H1 (cell line): ENCODE measurements at regions not wholly inside any gene's neighbourhood (a gene's known extent, or its start where the extent isn't known, plus 50 kb on each side); places are given as distances from the start of the nearest gene placed in this dataset.

Experiments
- CTCF ChIA-PET: fragments of 300-600 bp; sonication (Branson Sonifier 250); formaldehyde crosslinking; loops from one replicate; lab custom pipeline; 2021; ENCODE audit not compliant: partially characterized antibody; lab: Charles Lee
- POLR2A ChIA-PET: fragments of 300-600 bp; sonication (Branson Sonifier 250); formaldehyde crosslinking; loops from one replicate; lab custom pipeline; 2021; ENCODE audit warnings: inconsistent platforms; ENCODE audit not compliant: partially characterized antibody; lab: Charles Lee
- DNase-seq, 2 experiments: peaks; one replicate each; pipeline versions ENCODE4 v3.0.0 to v3.0.0-alpha.2; 2010 to 2022; ENCODE audit warnings: low spot score in 2 of 2, low read depth in 1 of 2, mixed read lengths in 1 of 2
- FAIRE-seq: peaks from 2 replicates; lab custom pipeline; 2011; peaks lifted over from hg19 to GRCh38; lab: Jason Lieb, UNC
- H2AFZ ChIP-seq: 2 replicates; pipeline ENCODE4 v1.8.1; 2012; ENCODE audit warnings: low read length, inconsistent platforms
- H2AK5ac ChIP-seq: 2 replicates; pipeline ENCODE4 v1.6.1; 2013; ENCODE audit warnings: low read depth, low read length
- H2BK120ac ChIP-seq: replicated peaks from 2 replicates; pipeline ENCODE3; 2013; ENCODE audit warnings: low read depth, low read length, inconsistent platforms
- H2BK12ac ChIP-seq: 2 replicates; pipeline ENCODE4 v1.6.1; 2013; ENCODE audit warnings: low read depth, low read length
- H2BK15ac ChIP-seq: 2 replicates; pipeline ENCODE4 v1.6.1; 2013; ENCODE audit warnings: low read length
- H2BK20ac ChIP-seq: 2 replicates; pipeline ENCODE4 v1.6.1; 2013; ENCODE audit warnings: low read length
- H2BK5ac ChIP-seq: 2 replicates; pipeline ENCODE4 v1.6.1; 2013; ENCODE audit warnings: low read depth, low read length
- H3K14ac ChIP-seq: 2 replicates; pipeline ENCODE4 v1.6.1; 2013; ENCODE audit warnings: inconsistent platforms; ENCODE audit not compliant: insufficient read length
- H3K18ac ChIP-seq: 2 replicates; pipeline ENCODE4 v1.6.1; 2013; ENCODE audit warnings: low read length; ENCODE audit errors: extremely low read depth
- H3K23ac ChIP-seq: 2 replicates; pipeline ENCODE4 v1.6.1; 2013; ENCODE audit warnings: inconsistent platforms; ENCODE audit not compliant: insufficient read length
- H3K23me2 ChIP-seq: 2 replicates; pipeline ENCODE4 v1.6.1; 2013; ENCODE audit warnings: low read depth, low read length
- H3K27ac ChIP-seq: 2 replicates; pipeline ENCODE4 v1.6.1; 2011; ENCODE audit warnings: low read depth, low read length, inconsistent platforms
- H3K27me3 ChIP-seq, 4 experiments: replicated peaks in 1 of 4; 1 replicate in 1 of 4; 2 replicates in 3 of 4; pipeline versions ENCODE4 v1.6.1 to v1.8.1; 2011 to 2013; ENCODE audit warnings: low read length in 3 of 4, mild to moderate bottlenecking in 3 of 4, inconsistent platforms in 2 of 4, mixed read lengths in 2 of 4, moderate library complexity in 1 of 4; ENCODE audit not compliant: control insufficient read depth in 3 of 4, insufficient read depth in 3 of 4; ENCODE audit errors: extremely low read depth in 1 of 4
- H3K36me3 ChIP-seq, 4 experiments: 2 replicates each; pipeline versions ENCODE4 v1.6.1 to v1.8.1; 2011 to 2013; ENCODE audit warnings: mild to moderate bottlenecking in 4 of 4, low read length in 3 of 4, moderate library complexity in 2 of 4, control low read depth in 1 of 4, inconsistent platforms in 1 of 4; ENCODE audit not compliant: insufficient read depth in 4 of 4, control insufficient read depth in 2 of 4
- H3K4ac ChIP-seq: replicated peaks from 2 replicates; pipeline ENCODE3; 2013; ENCODE audit warnings: low read length, low read depth, mixed read lengths, inconsistent platforms; ENCODE audit not compliant: insufficient read length
- H3K4me1 ChIP-seq, 4 experiments: replicated peaks in 1 of 4; 1 replicate in 1 of 4; 2 replicates in 3 of 4; pipeline versions ENCODE4 v1.6.1 to v1.8.1; 2011 to 2013; ENCODE audit warnings: low read length in 3 of 4, inconsistent platforms in 2 of 4, mixed read lengths in 1 of 4; ENCODE audit not compliant: insufficient read depth in 4 of 4, control insufficient read depth in 3 of 4
- H3K4me2 ChIP-seq, 2 experiments: 2 replicates each; pipeline versions ENCODE4 v1.6.1 to v1.8.1; 2011 to 2013; ENCODE audit warnings: low read depth in 2 of 2, low read length in 2 of 2, control low read depth in 1 of 2, inconsistent platforms in 1 of 2, mild to moderate bottlenecking in 1 of 2; ENCODE audit not compliant: insufficient read depth in 1 of 2
- H3K4me3 ChIP-seq, 4 experiments: fragments of 200-600, 300-600 bp in 1 of 4; sonication (generic), shearing (Covaris generic), sonication (Bioruptor Twin) in 1 of 4; 2 replicates each; pipeline versions ENCODE4 v1.5.1 to v1.8.1; 2011 to 2016; ENCODE audit warnings: low read length in 4 of 4, low read depth in 3 of 4, control low read depth in 2 of 4, inconsistent platforms in 2 of 4, mild to moderate bottlenecking in 2 of 4, mixed read lengths in 1 of 4, moderate library complexity in 1 of 4; ENCODE audit not compliant: insufficient read depth in 2 of 4; ENCODE audit errors: extremely low read depth in 1 of 4
- H3K56ac ChIP-seq: replicated peaks from 2 replicates; pipeline ENCODE3; 2013; ENCODE audit warnings: low read depth, mild to moderate bottlenecking, mixed read lengths, low read length, inconsistent platforms; ENCODE audit not compliant: insufficient read length
- H3K79me1 ChIP-seq: 2 replicates; pipeline ENCODE4 v1.6.1; 2013; ENCODE audit warnings: low read depth, low read length, control low read depth
- H3K79me2 ChIP-seq, 2 experiments: 2 replicates each; pipeline versions ENCODE4 v1.6.1 to v1.8.1; 2012 to 2013; ENCODE audit warnings: low read length in 2 of 2, mild to moderate bottlenecking in 2 of 2, inconsistent platforms in 1 of 2; ENCODE audit not compliant: insufficient read depth in 2 of 2, control insufficient read depth in 1 of 2
- H3K9ac ChIP-seq, 4 experiments: replicated peaks in 1 of 4; 1 replicate in 1 of 4; 2 replicates in 3 of 4; pipeline versions ENCODE4 v1.6.1 to v1.8.1; 2011 to 2013; ENCODE audit warnings: low read depth in 3 of 4, low read length in 3 of 4, control low read depth in 2 of 4, mild to moderate bottlenecking in 2 of 4, moderate library complexity in 2 of 4, inconsistent platforms in 1 of 4; ENCODE audit errors: extremely low read depth in 1 of 4
- H3K9me3 ChIP-seq, 2 experiments: 2 replicates each; pipeline versions ENCODE4 v1.6.1 to v1.8.1; 2012 to 2013; ENCODE audit warnings: mild to moderate bottlenecking in 2 of 2, moderate library complexity in 2 of 2, control low read depth in 1 of 2, inconsistent platforms in 1 of 2, low read depth in 1 of 2, low read length in 1 of 2, mixed read lengths in 1 of 2; ENCODE audit not compliant: insufficient read depth in 2 of 2
- H4K20me1 ChIP-seq, 2 experiments: replicated peaks in 1 of 2; 2 replicates each; pipeline versions ENCODE3 to v1.8.1; 2011 to 2013; ENCODE audit warnings: inconsistent platforms in 2 of 2, low read length in 2 of 2, mild to moderate bottlenecking in 1 of 2; ENCODE audit not compliant: insufficient read depth in 2 of 2, control insufficient read depth in 1 of 2
- H4K5ac ChIP-seq: 2 replicates; pipeline ENCODE4 v1.6.1; 2013; ENCODE audit warnings: low read length, low read depth, mixed read lengths, inconsistent platforms; ENCODE audit not compliant: insufficient read length
- H4K8ac ChIP-seq: 2 replicates; pipeline ENCODE4 v1.8.0; 2013; ENCODE audit warnings: mild to moderate bottlenecking, moderate library complexity, low read length, inconsistent platforms; ENCODE audit not compliant: insufficient read depth; ENCODE audit errors: extremely low read depth
- H4K91ac ChIP-seq: replicated peaks from 2 replicates; pipeline ENCODE3; 2013; ENCODE audit warnings: low read length, mixed read lengths, inconsistent platforms; ENCODE audit not compliant: insufficient read length
- CTCF ChIP-seq, 3 experiments: IDR thresholded peaks; 1 replicate in 2 of 3; 2 replicates in 1 of 3; pipeline versions ENCODE4 v1.5.1 to v1.6.1; 2011; ENCODE audit warnings: low read length in 3 of 3, mild to moderate bottlenecking in 3 of 3, inconsistent platforms in 2 of 3, low read depth in 1 of 3, moderate library complexity in 1 of 3; ENCODE audit not compliant: insufficient read depth in 1 of 3; ENCODE audit errors: control extremely low read depth in 1 of 3
- E2F6 ChIP-seq: IDR thresholded peaks from 2 replicates; pipeline ENCODE4 v1.6.1; 2012; ENCODE audit warnings: inconsistent platforms
- GTF2F1 ChIP-seq: IDR thresholded peaks from 2 replicates; pipeline ENCODE4 v1.6.1; 2012; ENCODE audit warnings: low read depth, low read length, improper control_type of control experiment, borderline replicate concordance
- TBP ChIP-seq: IDR thresholded peaks from 2 replicates; pipeline ENCODE4 v1.6.1; 2011; ENCODE audit warnings: low read depth, low read length, improper control_type of control experiment
- WGBS, 2 experiments: shearing (Covaris generic) in 1 of 2; methylation state at CpG; one replicate each; pipeline versions ENCODE4 v1.1.6 to v1.1.7; 2013 to 2015; ENCODE audit warnings: low lambda C conversion rate in 2 of 2, mixed read lengths in 2 of 2, inconsistent platforms in 1 of 2, low coverage in 1 of 2, missing lambda C conversion rate in 1 of 2; ENCODE audit not compliant: insufficient replicate concordance in 2 of 2, insufficient coverage in 1 of 2, insufficient read length in 1 of 2; ENCODE audit errors: extremely low coverage in 1 of 2, missing lambda C conversion rate in 1 of 2; 5-methylcytosine and 5-hydroxymethylcytosine counted together

GRCh38 chr11:33452836-33453624 is 195.8 kb downstream of the HIPK3 start:
- Histone ChIP-seq H2BK12ac (no peak overlapping the region), H2BK120ac (no peak overlapping the region), H3K27ac (no peak overlapping the region), H4K8ac (no peak overlapping the region), H3K27me3 (no peaks in the 10 kb centered on the region), H3K36me3 (no peaks in the 10 kb centered on the region), H3K4me3 (no peak overlapping the region), H3K4me1 (no peaks in the 10 kb centered on the region), H3K9ac (no peak overlapping the region), H2BK15ac (no peak overlapping the region), H4K5ac (no peak overlapping the region), H3K23ac (no peak overlapping the region), H4K20me1 (no peaks in the 10 kb centered on the region), H3K23me2 (no peaks in the 10 kb centered on the region; the same call in 1 of the 2 replicates)
- POLR2A ChIA-PET = interaction anchor here (0.9 kb wide), 1 partner anchor 11 kb away, joined by 3 read pairs; no protein-coding TSS in a partner anchor
- no peak for FAIRE-seq
- DNase-seq = no peak
- TF ChIP-seq TBP (no peak), CTCF (IDR thresholded peaks at IDR 0.05; ENCODE audit: control extremely low read depth in 1 of 3, insufficient read depth in 1 of 3, low read depth in 1 of 3, low read length in 3 of 3) (no peak), E2F6 (no peak), GTF2F1 (no peak)
- TF ChIP-seq, all 59 proteins: peak for 0
- no peak overlapping the region for H3K18ac ChIP-seq
- H3K9me3 ChIP-seq = no peaks in the 10 kb centered on the region
- H3K4ac ChIP-seq = no peak overlapping the region
- no peaks in the 10 kb centered on the region for H3K79me1 ChIP-seq
- H3K79me2 ChIP-seq = no peaks in the 10 kb centered on the region
- 91% methylated on average over 3 of the region's 3 CpGs; no CpG with 5 or more reads in 1 of the 2 experiments for WGBS, 2 experiments
- H2BK20ac ChIP-seq = no peak overlapping the region
- no peak overlapping the region for H3K4me2 ChIP-seq
- H2AFZ ChIP-seq = no peak overlapping the region
- no peak overlapping the region for H2AK5ac ChIP-seq
- no peak overlapping the region for H3K56ac ChIP-seq
- no peak overlapping the region for H2BK5ac ChIP-seq
- no peak overlapping the region for H4K91ac ChIP-seq
- CTCF ChIA-PET = no interaction called here
- no peak overlapping the region for H3K14ac ChIP-seq
